ENCODE measurements at regions not wholly inside any gene's neighbourhood (a gene's known extent, or its start where the extent isn't known, plus 50 kb on each side); places are given as distances from the start of the nearest gene placed in this dataset.

DNA sequence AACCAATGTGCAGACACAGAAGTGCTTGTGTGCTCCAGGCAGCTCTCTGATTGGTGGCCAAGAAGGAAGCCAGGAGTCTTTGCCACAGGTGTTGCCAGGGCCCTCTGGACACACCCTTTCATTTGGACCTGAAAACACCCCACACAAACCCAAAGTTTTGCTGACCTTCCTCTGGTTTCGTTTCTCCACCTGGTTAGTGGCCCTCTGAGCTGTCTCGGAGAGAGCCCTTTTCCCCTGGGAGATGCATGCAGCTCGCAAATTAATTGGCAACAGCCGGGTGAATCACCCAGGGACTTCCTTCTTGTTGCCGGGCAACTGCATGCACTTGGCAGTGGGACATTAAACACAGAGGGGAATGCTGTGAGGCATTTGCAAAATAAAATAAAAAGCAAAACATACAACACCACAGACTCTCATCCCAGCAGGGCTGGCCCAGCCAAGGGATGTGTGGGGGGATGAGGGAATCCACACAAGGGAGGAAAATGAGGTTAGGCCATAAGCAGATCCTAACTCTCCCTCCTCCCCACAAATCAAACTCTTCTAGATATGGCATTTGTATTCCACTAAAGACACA, 286.6 kb downstream of the SOX9 start:
- DNase-seq (ENCODE audit: low read depth, low spot score): peak; percentile 79

DNA sequence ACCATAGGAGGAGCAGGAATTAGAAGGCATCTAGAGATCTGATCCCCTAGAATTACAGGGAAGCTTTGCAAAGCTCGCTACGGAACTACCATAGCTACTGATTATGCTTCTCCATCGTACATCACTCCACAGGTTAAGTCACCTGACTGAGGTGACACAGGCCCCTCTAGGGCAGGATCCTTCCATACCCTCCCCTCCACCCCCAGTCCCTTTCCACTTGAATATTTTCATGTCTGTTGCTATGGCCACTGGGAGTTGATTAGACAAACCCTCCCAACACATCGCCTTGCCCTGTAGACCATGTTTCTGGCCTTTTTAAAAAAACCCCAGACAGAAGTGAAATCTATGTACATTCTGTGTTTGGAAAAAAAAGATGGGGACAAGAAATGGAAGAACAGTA, 287.1 kb downstream of the SOX9 start:
- DNase-seq (ENCODE audit: low read depth, low spot score): no peak

DNA sequence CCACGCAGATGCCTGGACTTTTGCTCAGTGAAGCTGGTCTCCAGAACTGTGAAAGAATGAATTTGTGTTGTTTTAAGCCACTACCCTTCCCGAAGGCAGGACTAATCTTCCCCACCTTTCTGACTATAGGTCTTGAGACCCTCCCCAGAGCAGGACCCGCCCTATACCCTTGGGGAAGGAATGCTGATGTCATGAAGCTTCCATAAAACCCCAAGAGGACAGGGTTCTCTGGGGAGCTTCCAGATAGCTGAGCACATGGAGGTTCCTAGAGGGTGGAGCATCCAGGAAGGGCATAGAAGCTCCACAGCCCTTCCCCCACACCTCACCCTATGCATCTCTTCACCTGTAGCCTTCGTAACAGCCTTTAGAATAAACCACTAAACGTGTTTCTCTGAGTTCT, 287.8 kb downstream of the SOX9 start:
- no peak for DNase-seq (ENCODE audit: low read depth, low spot score)

DNA sequence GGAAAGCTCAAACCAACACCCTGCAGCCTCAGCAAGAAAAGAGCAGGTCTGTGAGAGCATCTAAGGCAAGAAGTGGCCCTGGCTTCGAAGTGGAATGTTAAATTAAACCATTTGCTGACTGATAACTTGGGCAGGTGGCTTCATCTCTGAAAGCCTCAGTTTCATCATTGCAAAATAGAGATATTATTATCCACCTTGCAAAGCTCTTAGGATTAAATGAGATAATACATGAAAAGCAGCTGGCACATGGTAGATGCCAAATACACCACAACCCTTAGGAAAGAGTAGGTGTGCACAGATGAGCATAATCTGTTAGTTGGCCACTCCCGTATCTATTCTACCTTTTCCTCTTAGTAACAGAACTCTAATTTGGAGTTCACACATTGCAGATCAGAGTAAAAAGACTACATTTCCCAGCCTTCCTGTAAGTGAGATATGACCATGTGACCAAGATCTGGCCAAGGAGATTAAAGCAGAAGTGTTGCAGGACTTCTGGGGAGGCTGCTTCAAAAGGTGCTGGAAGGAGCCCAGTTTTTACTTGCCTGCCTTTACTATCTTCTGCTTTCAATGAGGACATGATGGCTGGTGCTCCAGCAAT, 288.7 kb downstream of the SOX9 start:
- DNase-seq (ENCODE audit: low read depth, low spot score): no peak

DNA sequence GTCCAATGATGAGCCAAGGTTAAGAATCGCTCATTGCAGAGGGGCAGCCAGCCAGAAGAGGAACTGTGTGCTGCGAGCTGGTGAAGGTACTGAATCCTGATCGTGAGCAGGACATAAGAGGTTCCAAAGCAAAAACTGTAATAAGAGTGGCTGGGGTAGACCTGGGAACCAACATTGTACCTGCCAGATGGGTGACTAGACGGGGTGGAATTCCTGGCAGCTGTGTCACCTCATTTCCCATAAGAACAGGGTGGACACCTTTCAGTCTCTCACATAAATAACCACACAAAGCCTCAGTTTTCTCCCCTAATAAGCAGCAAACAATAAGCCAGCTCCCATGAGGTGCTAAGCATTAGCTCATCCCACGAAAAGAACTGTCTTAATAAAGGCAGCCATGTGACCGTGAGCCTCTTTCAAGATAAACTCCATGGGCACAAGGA, 290.3 kb downstream of the SOX9 start:
- no peak for DNase-seq (ENCODE audit: low read depth, low spot score)

DNA sequence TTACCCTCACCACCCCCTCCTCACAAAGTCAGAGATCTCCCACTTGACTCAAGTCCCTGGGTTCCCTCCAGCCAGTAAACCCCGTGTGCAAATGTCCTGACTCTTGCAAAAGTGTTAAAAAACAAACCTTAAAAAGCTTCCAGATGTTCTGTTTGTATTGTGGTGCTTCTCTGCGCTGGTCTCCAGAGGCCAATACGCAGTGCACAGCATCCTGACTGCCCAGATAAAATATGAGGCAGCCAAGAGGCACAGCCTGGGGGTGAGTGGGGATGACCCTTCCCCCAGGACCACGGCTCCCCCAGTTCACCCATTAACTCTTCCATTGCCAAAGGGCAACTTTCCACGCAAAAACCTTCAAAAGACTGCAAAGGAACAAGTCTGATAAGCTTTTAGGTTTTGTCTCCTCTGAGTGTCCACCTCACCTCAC, 291.8 kb downstream of the SOX9 start:
- DNase-seq (ENCODE audit: low read depth, low spot score): no peak

DNA sequence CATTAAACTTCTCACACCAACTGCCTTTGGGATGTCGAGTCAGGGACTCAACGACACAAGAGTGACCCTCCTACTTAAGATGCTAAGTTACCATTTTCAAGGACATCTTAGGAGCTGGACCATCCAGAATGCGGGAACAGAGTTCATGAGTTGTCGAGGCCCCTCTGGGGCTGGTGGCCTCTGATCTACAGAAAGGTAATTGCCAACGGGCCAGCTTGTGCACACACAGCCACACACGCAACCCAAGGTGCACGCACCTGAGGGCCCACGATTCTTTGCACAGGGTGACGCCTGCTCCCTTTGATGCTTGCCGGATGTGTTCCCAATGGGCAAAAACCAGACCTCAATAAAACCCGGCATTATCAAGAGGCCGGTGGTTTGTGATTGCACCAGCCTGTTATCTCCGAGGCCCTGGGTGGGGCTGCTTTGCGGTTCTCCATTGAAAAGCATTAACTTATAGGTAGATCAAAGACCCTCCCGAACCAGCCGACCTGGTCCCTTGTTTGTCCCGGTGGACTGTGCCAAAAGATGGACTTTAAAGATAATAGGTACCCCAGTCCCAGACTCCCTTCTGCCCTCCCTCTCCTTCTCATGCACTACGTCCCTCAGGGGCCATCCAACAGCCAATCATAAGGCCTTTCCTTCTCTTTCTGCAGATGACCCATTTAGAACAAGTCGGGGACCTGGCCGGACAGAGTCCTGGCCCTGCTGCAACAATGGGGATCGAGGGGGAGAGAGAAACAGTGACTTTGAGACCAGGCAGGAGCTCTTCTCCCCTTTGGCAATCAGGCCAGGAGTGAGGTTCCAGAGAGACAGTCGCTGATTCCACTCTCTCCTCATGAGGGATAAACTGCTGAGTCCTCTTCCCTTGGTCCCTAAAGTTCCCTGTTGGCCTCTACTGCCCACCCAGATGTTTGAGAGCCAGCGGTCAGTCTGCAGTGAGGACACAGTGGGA, 292.5 kb downstream of the SOX9 start:
- DNase-seq (ENCODE audit: low read depth, low spot score): no peak

DNA sequence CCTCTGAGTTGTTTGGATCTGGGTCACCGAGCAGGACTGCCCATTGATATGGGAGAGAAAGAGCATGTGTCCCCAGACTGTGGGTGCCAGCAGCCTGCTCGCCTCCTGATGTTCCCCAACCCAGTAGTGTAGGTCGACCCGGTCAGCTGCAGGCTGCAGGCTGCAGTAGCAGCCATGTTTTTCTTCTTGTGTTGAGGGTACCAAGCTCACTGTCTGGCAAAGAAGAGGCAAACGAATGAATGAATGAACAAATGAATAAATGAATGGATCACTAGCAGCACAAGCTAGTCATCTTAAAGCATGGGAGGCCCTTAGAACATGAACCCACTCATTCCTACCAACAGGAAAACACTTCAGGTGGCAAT, 293.2 kb downstream of the SOX9 start:
- DNase-seq (ENCODE audit: low read depth, low spot score): no peak

DNA sequence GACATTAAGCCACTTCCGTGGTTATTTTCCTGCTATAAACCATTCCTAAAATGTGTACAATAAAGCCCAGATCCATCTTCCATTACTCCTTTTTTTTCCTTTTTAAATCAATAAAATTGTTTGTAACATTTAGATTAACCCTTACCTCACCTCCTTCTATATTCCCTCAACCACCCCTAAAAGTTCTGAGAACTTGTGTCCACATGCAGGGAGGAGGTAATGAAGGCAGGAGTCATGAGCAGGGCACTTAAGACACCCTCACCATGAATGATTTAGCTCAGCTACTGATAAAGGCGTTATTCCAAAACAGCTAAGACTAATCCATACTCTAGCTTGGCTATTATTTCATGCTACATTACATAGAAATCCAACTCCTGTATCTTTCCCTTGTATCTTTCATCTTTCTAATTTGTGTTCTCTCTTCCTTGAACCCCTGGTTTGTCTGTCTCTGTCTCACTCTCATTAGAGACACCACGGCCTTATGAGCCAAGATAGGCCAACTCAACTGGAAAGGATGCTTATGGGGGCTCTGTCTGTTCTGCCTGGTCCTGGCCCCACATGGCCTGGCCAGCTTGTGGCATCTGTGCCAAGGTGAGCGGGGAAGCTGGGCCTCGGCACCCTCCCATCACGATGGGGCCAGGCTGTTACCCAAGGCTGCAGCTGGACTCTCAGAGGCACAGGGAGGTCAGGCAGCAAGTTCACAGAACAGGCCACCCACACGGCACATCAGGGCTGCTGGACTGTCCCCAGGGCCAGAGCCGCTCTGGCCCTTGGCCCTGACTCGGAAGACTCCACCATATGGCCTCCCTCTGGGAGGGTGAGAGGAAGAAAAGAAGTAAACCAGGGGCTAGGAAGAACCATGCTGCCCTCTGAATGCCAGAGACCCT, 294.4 kb downstream of the SOX9 start:
- no peak for DNase-seq (ENCODE audit: low read depth, low spot score)

DNA sequence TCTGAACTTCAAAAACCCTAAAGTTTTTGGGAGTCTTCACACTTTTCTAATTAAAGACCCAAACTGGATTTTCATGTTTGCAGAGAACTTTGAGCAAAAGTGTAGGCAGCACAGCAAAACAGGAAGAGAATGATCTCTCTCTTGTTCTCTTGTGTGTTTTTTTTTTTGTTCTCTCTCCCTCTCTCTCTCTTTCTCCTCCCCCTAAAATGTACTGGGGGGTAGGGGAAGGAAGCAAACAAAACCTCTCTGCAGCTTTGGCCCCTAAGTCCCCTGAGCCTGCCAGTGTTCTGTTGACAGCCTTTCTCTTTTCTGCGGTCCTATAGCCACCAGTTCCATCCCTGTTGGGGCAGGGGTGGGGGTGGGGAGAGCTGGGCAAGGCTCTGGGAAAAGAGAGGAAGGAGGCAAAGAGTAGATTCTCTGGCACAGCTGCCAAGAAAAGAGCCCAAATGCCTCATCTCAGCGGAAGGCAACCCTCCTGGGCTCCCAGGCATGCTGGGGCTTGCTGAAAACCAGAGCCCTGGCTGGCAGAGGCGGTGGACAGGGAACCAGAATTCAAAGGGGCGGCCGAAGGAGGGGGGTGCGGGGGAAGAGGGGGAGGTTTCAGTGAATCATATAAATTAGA, 295.3 kb downstream of the SOX9 start:
- no peak for DNase-seq (ENCODE audit: low read depth, low spot score)

DNA sequence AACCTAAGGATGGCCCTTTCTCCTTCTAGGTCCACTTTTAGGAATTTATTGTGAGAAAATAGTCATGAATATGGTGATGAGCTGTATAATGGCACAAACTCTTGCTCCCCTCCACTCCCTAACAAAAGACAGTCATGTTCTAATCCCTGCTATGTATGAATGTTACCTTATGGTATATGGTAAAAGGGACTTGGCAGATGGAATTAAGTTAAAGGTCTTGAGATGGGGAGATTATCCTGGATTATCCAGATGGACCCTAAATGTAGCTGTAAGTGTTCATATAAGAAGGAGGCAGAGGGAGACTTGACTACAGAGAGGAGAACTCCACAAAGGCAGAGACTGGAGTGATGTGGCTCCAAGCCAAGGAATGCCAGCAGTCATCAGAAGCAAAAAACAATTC, 296.1 kb downstream of the SOX9 start:
- no peak for DNase-seq (ENCODE audit: low read depth, low spot score)

DNA sequence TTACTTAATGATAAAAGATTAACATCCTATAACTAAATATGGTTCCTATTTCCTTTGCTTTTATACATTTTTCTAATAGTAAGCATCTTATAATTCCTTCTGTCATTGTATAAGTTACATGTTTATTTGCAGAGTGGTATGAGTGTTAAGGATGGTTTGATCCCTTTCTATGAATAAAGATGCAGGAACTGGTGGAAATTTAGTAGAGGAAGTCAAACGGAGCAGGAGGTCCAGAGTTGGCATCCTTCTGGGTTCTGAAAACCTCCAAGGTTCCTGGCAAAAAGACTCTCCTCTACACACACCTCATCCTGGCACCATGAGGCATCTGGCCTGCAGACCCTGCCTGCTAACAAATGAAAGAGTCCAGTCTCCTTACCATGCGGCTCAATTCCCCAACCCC, 296.8 kb downstream of the SOX9 start:
- no peak for DNase-seq (ENCODE audit: low read depth, low spot score)

DNA sequence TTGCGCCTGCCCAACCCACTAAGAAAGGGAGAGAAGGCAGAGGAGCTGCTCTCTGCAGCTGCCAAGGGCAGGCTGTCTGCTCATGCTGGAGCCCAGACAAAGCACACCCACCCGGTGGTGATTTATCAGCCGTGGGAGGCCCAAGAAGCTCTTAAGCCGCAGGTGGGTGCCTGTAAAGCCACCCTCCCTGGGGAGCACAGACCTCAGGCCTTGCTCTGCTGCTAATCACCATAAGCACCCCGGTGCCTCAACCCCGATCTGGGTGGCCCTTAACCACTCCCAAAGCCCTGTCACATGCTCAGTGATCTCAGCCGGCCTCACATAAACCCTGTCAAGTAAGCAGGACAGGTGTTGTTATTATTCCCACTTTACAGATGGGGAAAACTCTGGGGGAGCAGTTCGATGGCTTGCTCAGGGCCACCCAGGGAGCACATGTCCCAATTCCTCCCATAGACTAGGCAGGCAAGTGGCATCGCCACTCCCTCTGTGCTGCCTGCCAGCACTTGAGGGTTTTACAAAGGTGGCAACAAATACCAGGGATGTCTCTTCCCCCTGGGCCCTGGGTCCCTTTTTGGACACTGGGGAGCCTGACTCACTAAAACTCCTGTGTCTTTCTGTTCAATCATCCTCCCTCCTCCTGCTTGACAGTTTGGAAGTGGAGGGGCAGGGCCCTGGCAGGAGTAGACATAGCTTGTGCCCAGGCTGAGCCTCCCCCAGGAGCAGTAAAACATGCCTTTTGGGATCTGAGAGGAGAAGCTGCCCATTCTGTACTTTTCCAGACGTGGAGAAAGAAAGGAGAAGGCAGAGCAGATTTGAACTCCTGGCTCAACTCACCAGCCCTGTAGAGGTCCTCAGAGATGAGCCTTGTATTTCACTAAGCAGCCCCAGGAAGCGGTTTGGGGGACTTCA, 299.3 kb downstream of the SOX9 start:
- no peak for DNase-seq (ENCODE audit: low read depth, low spot score)

DNA sequence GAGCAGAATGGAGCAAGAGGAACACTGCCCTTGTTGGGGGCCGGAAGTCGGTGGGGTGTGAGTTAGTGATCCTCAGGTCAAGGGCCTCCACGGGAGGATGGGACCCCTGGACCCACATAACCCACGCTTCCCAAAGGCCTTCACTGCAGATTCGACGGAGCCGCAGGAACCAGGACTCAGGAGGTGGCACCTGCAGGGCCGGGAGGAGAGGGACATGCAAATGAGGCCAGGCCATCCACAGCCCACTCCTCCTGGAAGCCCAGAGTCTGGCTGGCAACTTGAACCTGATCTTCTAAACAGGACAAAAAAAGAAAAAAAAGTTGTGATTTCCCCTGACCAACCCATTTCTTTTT, 299.9 kb downstream of the SOX9 start:
- DNase-seq (ENCODE audit: low read depth, low spot score): no peak

DNA sequence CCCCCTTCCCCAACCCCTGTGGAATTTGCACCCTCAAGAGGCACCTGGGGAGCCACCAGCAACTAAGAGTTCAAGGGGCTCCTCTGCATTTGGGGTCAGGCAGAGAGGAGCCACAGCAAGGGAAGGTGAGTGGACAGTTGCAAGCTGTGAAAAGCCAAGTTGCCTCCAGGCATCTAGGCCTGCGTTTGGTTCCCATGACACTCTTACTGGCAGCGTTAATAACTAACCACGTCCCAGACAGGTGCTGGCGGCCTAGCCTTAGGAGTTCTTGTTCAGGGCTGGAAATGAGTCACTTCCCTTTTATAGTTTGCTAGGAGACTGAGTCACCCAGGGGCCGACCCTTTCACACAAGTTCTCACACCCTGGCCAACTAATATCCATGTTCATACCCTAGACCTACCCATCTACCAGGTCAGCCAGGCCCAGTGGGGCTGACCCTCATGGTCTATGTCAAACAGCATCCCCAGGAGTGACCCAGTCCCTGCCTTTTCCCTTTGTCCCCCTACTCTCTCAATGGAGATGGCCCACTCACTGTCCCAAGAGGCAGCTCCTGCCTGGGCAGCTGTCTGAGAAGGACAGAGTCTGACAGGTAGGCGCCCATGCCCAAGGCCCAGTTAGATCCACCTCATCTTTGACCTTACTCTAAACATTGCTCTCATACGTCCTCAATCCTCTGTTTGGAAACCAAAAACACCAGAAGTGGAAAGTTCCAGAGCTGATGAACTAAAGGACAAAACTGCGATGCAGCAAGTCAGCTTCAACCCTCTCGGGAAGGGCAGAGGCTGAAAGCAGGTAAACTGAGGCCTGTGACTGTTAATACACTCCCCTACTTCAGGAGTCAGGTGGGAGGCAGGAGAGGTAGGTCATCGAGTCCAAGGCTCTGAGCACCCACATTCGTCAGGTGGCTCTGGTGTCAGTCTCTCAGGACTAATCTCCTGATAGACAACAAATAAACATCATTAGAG, 300.6 kb downstream of the SOX9 start:
- DNase-seq (ENCODE audit: low read depth, low spot score): peak; percentile 63

DNA sequence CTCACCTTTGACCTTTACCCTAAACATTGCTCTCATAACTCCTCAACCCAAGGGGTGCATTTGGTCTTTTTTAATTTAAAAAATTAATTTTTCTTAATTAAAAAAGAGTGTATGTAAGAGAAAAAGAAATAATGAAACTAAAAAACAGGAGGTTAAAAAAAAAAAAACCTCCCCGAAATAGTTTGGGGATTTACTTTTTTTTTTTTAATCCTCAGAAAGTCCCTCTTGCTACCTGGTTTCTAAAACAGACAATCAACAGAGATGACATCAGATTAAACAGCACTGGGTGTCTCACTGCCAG, 301.3 kb downstream of the SOX9 start:
- DNase-seq (ENCODE audit: low read depth, low spot score): no peak

DNA sequence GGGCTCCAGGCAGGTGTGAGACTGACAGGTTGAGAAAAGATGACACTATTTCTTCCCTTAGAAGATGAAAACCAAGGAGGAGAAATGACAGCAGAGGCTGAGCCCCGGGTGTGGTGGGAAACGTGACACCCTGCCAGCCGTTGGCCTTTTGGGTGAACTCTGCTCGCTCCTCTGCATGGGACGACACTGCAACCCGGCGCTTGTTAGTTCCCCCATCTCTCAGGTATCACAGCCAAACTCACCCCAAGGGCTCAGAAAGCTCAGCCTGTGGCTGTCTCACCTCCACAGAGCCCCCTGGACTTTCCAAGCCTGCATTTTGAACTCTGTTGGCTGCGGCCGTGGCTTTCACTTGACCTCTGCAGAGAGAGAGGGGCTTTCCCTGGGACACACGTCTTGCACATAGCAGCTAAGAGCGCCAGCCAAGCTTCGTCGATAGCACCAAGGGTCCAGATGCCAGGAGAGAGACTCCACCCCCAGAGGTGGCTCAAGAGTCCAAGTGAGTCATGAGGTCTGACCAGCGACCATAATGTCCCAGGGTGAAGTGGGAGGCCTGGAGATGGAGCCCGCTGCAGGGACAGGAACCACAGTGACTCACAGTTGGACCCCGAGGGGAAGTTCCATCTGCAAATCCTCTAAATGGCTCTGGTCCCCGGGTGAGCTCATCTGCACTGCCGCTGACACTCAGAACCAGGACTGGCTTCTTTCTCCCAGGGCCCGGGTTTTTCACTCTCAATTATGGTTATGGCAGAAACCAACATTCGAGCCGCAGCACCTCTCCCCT, 301.9 kb downstream of the SOX9 start:
- DNase-seq (ENCODE audit: low read depth, low spot score): no peak

DNA sequence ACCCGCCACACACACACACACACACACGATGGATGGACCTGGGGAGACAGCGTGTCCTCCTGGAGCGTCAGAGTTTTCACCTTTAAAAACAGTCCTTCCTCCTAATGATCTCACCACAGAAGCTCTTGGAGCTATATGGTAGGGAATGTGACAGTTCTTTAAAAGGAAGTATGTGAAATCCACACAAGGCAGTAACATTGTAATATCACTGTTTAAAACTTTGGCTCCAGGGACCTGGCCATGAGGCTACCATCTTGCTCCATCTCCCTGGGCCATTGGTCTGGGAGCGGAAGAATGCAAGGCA, 302.4 kb downstream of the SOX9 start:
- DNase-seq (ENCODE audit: low read depth, low spot score): no peak

DNA sequence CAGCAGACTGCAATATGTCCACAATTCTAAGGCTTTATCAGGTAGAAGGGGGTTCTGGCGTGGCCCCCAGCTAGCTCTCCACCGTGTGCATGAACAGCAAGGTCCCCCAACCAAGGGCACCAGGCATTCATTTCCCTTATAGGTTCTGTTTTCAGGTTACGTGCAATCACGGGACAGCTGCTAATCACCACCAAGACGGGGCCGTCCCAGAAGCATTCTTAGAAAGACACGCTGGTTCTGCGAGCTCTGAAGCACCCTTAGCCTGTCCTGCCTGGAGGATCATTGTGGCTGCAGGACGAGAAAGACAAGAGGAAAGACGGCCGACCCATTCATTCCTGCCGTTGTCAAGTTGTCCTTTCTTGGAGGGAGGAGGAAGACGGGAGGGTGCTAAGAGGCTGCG, 302.9 kb downstream of the SOX9 start:
- DNase-seq (ENCODE audit: low read depth, low spot score): no peak
